ENCODE measurements at regions not wholly inside any gene's neighbourhood (a gene's known extent, or its start where the extent isn't known, plus 50 kb on each side); places are given as distances from the start of the nearest gene placed in this dataset.
"Not testable (repeated sequence)": the region's sequence is repeated elsewhere in the genome, so short reads cannot be mapped to it uniquely, and the experiment has no call there.

DNA sequence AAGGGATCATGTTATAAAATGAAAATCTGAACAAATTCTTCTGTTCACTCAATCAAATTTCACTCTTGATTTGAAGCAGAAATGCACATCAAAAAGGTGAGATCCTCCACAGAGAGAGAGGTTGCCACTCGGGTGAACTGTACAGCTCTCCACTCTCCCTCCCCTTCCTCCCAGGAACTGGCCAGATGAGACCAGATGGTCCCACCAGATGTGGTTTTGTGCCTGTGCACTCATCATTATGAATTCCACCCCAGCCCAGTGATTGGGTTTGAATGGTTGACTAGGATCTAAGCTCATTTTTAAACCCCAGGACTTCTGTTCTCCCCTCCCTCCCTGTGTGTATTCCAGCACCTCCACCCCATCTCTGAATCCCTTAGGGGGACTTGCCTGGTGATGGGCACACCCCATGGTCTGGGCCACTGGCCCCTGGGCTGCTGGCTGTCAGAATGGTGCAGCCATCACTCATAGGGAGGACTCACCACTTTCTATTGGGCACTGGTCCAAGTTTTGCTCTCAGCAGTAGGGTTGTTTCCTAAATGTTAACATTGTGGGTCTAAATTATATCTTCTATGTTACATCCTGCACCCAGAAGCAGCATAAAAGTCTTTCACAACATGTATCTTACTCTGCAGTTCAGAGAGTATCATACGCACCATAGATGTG lies 393.1 kb downstream of the TNS3 start:
- DNase-seq = no peak

DNA sequence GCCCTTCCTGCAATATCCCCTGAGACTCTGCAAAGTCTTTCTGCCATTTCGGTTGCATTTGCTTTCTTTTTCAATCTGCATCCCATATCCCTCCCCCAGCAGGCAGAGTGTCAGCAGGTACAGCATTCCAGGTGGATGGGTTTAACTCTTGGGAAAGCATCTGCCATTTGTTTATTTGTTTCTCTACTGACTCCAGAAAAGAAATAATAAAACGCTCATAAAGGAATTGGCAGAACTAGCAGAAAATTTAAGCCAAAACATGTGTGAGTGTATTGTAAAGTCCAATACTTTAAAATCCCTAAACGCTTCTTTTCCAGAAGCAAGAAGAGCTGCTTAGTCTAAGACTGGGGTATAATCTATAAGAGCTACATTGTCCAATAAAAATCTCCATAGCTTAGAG lies 393.8 kb downstream of the TNS3 start:
- no peak for DNase-seq

- DNase-seq = peak; percentile 48 to 77 (median 70)
Observed at GRCh38 chr7:47186316-47186715, 395.6 kb downstream of the TNS3 start.

DNA sequence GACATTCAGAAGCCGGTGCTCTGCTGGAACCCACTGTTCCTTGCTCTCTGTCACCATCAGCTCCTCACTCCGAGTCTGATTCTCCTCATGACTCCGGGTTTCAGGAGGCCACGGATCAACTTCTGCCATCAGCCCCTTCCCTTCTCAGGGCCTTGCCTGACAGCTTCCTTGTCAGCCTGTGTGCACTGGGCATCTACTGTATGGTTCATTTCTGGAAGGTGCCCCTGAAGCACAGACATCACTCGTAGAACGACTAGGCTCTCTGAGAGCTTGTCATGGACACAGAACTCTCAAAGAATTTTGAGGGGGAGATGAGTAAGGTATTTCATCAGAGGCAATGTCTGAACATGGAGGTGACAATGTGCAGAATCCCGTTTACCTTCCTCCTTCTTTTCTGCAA lies 396.1 kb downstream of the TNS3 start:
- no peak for DNase-seq

DNA sequence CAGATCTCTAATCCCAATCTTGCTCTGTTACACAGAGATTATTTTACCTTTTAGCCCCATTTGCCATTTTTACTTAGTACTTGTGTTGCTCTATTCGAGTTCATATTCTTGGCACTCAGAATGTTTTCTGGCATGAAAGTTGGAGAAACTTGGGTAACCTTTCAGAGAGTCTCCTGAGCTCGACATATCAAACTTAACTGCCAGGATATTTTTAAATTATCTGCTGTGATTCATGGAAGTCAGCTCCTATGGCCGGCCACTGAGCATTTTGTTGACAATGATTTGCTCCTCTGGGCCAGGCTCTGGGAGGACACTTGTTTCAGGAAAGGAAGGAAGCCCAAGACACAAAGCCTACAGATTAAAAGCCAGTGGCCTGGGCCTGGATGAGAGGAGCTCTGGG lies 396.7 kb downstream of the TNS3 start:
- DNase-seq = no peak

GRCh38 chr7:47183862-47184590 lies 397.9 kb downstream of the TNS3 start:
- no peak for DNase-seq

GRCh38 chr7:47181746-47182361 lies 400.1 kb downstream of the TNS3 start:
- DNase-seq = no peak

- no peak for DNase-seq
Observed at GRCh38 chr7:47180516-47180826, 401.4 kb downstream of the TNS3 start.

DNA sequence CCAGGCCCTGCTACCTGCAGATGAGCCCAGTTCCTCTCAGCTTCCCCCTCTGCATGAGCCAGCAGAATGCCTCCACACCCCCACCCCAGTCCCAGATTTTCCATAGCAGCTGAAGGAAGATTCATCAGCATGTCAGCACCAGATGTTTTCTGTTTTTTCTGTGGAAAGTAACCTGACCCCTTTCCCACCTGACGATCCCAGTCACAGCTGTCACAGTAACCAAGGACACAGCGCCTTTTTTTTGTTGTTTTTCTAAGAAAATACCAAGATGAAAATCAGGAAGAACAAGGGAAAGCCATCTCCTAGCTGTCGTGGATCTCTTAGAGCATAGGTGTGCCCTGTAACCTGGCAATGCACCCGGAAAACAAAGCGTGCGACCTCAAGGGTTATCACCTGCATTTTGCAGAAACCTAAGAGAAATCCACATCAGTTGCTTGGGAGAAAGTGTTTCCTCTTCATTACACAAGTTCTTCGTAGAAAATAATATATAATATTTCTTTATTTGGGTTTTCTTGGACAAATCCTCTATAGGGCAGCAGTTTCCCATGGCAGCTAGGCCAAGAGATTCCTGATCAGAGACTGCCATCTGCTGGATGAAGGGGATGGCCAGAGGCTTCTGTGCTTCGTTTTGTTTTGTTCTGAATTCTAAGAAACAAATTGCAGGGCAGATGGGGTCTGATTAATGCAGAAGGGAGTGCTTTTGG lies 401.9 kb downstream of the TNS3 start:
- DNase-seq = peak; percentile 66 to 80 (median 78)

GRCh38 chr7:47172602-47173539 lies 409.0 kb downstream of the TNS3 start:
- not testable (repeated sequence) for DNase-seq

GRCh38 chr7:47170516-47170915 lies 411.4 kb downstream of the TNS3 start:
- no peak for DNase-seq

DNA sequence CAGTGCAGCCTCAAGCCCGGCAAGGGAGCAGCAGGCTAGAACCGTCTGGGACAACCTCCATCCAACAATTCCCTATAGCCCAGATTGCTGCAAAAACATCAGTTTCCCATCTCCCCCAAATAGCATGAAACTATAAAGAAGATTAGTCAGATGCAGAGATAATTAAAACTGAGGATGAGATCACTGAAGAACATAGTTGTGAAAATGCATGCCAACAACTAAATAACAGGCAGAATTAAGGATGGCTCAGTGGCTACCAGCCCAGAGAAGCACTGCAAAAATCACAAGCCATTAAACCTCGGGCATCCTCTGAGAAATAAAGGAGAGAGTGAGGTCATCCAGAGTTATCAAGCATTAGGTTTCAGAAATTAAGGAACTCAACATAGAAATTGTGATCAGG lies 427.1 kb downstream of the TNS3 start:
- no peak for DNase-seq

DNA sequence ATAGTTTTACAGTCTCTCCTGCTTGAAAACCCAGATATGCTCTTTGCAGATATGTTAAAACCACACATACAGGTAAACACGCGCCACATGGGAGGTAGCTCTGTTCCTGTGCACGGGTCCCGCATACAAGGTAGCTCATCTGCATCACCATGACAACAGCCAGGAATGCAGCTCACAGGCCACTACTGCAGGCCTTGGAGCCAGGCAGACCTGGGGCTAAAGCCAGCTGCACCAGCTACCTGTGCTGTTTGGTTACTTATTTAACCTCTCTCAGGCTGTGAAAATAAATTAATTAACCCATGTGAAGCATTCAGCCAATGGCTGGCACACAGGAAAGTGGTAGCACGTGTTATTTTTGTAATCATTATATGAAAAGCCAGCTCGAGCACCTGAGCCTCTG lies 428.3 kb downstream of the TNS3 start:
- DNase-seq = no peak

GRCh38 chr7:47153058-47153457 lies 428.9 kb downstream of the TNS3 start:
- peak; percentile 21 to 58 (median 36) for DNase-seq

GRCh38 chr7:47152307-47152706 lies 429.6 kb downstream of the TNS3 start:
- DNase-seq = no peak

DNA sequence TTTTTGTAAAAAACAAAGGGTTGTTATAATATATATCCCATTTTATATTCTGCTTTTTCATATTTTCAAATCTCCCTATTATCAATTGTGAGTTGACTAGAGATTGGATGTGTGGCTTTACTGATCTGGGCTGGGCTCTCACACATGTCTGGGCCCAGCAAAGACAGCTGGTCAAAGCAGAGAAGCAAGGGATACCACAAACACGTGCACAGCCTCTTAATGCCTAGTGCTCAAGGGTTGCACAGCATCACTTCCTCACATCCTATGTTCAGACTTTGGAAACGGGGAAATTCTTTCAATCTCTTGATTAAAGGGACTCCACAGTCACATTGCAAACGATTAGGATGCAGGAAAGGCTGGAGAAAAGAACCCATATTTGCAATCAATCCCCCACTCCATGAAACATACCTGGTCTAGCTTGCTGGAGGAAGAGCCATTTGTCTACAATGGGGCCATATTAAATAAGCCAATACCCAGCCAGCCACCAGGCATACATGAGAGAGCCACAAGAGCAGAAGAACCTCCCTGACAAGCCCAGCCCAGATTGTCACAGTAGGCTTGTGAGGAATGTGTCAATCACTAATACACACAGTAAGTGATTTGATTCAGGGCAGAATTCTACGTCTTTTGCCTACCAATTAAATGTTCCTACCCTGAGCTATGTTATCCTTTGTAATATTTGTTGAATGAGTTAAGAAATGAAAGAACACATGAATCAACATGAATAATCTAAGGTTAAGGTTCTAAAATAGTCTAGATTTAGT lies 431.2 kb downstream of the TNS3 start:
- peak in 3 of 4 experiments; percentile 6 to 32 (median 28) for DNase-seq

- DNase-seq = no peak
Observed at GRCh38 chr7:47149971-47150370, 431.9 kb downstream of the TNS3 start.

DNA sequence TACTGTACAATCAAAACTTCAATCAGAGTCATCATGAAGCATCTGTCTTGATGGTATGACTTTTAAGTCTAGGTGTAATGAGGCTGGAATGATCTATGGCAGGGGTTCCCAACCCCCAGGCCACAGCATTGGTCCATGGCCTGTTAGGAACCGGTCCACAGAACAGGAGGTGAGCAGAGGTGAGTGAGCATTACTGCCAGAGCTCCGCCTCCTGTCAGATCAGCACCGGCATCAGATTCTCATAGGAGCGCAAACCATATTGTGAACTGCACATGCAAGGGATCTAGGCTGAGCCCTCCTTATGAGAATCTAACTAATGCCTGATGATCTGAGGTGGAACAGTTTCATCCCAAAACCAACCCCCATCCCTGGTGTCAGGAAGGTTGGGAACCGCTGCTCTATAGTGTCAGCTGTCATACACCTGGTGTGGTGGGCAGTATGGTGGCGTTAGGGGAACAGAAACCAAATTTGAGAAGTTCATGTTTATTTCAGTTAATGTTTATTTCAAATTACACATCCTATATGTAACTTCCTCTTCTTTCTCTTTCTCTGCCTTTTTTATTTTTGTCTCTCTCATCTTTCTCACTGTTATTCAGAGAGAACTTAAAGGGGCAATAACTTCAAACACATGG lies 432.6 kb downstream of the TNS3 start:
- DNase-seq = peak in 3 of 4 experiments; percentile 13 to 41 (median 31)

GRCh38 chr7:47148536-47149207 lies 433.2 kb downstream of the TNS3 start:
- no peak for DNase-seq

DNA sequence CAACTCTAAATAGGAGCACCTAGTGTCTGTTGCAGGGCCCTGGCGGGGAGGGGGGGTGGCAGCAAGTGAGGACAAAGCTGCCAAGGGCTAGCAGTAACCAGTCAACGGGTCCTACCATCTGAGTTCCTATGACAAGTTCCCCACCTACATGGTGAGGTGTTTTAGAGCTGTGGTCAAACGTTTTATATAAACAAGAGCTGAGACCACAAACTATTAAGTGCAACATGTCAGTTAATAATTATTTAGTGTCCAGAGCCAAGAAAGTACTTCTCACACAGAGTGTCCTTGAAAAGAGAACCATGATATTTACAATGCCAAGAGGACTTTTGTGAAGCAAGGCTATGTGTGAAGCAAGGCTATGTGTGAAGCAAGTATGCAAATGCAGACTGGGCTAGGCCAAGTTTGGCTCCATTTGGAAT lies 434.7 kb downstream of the TNS3 start:
- peak; percentile 10 to 51 (median 36) for DNase-seq

All from suppressor macrophage (primary cell).